22Rv1 (cell line): ENCODE measurements at regions not wholly inside any gene's neighbourhood (a gene's known extent, or its start where the extent isn't known, plus 50 kb on each side); places are given as distances from the start of the nearest gene placed in this dataset.

Source experiments
- ZFX ChIP-seq: fragments of 450-650 bp; IDR thresholded peaks from 2 replicates; pipeline ENCODE4 v1.6.1; 2017; ENCODE audit warnings: antibody characterized with exemption, borderline replicate concordance
- TF ChIP-seq, protein P1 (sequence below): fragments of 450-650 bp; IDR thresholded peaks from 2 replicates; pipeline ENCODE4 v1.5.1; 2017; ENCODE audit warnings: mild to moderate bottlenecking

DNA sequence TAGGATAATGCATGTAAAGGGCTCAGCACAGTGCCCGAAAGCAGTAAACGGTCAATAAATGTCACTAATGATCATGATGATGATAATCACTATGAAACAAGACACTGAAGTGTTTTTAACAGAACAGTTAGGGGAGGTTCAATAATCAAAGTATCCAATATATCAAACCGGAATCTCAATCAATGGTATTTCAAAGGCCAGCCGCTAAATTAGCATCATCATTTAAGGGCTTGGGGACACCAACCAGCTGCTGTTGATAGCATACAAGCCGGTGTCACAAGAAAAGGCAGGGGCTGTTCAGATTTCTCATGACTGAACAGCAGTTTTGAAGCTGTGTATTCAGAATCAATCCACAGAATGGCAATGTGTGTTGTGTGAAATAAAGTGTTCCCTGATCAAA lies 316.0 kb upstream of the NPVF start:
- TF ChIP-seq, protein P1, sequence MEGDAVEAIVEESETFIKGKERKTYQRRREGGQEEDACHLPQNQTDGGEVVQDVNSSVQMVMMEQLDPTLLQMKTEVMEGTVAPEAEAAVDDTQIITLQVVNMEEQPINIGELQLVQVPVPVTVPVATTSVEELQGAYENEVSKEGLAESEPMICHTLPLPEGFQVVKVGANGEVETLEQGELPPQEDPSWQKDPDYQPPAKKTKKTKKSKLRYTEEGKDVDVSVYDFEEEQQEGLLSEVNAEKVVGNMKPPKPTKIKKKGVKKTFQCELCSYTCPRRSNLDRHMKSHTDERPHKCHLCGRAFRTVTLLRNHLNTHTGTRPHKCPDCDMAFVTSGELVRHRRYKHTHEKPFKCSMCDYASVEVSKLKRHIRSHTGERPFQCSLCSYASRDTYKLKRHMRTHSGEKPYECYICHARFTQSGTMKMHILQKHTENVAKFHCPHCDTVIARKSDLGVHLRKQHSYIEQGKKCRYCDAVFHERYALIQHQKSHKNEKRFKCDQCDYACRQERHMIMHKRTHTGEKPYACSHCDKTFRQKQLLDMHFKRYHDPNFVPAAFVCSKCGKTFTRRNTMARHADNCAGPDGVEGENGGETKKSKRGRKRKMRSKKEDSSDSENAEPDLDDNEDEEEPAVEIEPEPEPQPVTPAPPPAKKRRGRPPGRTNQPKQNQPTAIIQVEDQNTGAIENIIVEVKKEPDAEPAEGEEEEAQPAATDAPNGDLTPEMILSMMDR: no peak
- no peak for TF ChIP-seq ZFX
